Tibial nerve (tissue), 4 donors: ENCODE measurements at regions not wholly inside any gene's neighbourhood (a gene's known extent, or its start where the extent isn't known, plus 50 kb on each side); places are given as distances from the start of the nearest gene placed in this dataset.

Experiments
- DNase-seq, 2 donors: peaks; one replicate each; pipeline ENCODE4 v3.0.0-alpha.2; 2019; ENCODE audit warnings: low spot score in 2 of 2
- H3K27ac ChIP-seq, 4 donors: fragments of 200-600 bp; sonication (generic) in 3 of 4; one replicate each; pipeline ENCODE4 v1.5.1; 2017 to 2019; ENCODE audit warnings: mild to moderate bottlenecking in 1 of 4
- H3K27me3 ChIP-seq, 2 donors: fragments of 200-600 bp; sonication (generic) in 1 of 2; one replicate each; pipeline versions ENCODE4 v1.5.1 to v1.6.0; 2017 to 2019
- H3K36me3 ChIP-seq, 3 donors: fragments of 200-600 bp; sonication (generic); one replicate each; pipeline ENCODE4 v1.5.1; 2018 to 2019
- H3K4me1 ChIP-seq, 4 donors: fragments of 200-600 bp; sonication (generic) in 3 of 4; one replicate each; pipeline ENCODE4 v1.5.1; 2017 to 2019
- H3K4me3 ChIP-seq, 4 donors: fragments of 200-600 bp; sonication (generic) in 3 of 4; one replicate each; pipeline ENCODE4 v1.5.1; 2017 to 2019; ENCODE audit warnings: mild to moderate bottlenecking in 1 of 4, moderate library complexity in 1 of 4
- H3K9me3 ChIP-seq, 4 donors: fragments of 200-600 bp; sonication (generic) in 3 of 4; one replicate each; pipeline ENCODE4 v1.5.1; 2017 to 2019
- EP300 ChIP-seq, 2 donors: sonication (generic); formaldehyde crosslinking; IDR thresholded peaks; one replicate each; pipeline ENCODE4 v1.6.1; 2017; ENCODE audit warnings: antibody characterized with exemption in 2 of 2, mild to moderate bottlenecking in 1 of 2
- POLR2A ChIP-seq, 2 donors: fragments of 450-650 bp; IDR thresholded peaks; one replicate each; pipeline ENCODE4 v1.6.1; 2017; ENCODE audit warnings: antibody characterized with exemption in 2 of 2, mild to moderate bottlenecking in 2 of 2, moderate library complexity in 2 of 2
- WGBS, 2 donors: methylation state at CpG; one replicate each; pipeline ENCODE4 v1.1.5; 2018; 5-methylcytosine and 5-hydroxymethylcytosine counted together
- TF ChIP-seq, protein P1 (sequence below), 5 experiments: fragments of 200-600 bp in 3 of 5; fragments of 450-650 bp in 2 of 5; sonication (generic) in 3 of 5; IDR thresholded peaks; one replicate each; pipeline ENCODE4 v1.5.1; 2016 to 2019; ENCODE audit warnings: antibody characterized with exemption in 5 of 5, mild to moderate bottlenecking in 3 of 5, moderate library complexity in 2 of 5

DNA sequence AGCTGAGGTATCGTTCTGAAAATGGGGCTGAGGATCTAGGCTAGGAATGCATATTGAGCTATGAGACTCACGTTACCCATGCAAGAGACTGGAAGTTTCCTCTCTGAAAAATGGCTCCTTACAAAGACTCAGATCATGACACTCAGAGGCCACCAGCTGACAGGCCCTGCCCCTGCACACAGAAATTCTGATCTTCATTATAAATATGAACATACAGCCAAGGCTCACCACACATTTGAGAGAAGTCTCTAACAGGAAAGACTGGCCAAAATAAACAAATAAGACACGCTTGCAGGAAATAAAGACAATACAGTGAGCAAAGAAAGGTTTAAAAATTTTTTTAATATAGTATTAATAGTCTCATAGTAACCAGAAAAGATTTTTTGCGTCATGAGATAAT, 365.9 kb downstream of the NFIB start:
- Histone ChIP-seq H3K9me3 (no peaks in the 10 kb centered on the region), H3K27me3 (no peaks in the 10 kb centered on the region), H3K36me3 (no peaks in the 10 kb centered on the region), H3K27ac (no peak overlapping the region), H3K4me1 (no peaks in the 10 kb centered on the region), H3K4me3 (no peak overlapping the region)
- TF ChIP-seq EP300 (IDR thresholded peaks at IDR 0.05) = no peak
- TF ChIP-seq, protein P1, sequence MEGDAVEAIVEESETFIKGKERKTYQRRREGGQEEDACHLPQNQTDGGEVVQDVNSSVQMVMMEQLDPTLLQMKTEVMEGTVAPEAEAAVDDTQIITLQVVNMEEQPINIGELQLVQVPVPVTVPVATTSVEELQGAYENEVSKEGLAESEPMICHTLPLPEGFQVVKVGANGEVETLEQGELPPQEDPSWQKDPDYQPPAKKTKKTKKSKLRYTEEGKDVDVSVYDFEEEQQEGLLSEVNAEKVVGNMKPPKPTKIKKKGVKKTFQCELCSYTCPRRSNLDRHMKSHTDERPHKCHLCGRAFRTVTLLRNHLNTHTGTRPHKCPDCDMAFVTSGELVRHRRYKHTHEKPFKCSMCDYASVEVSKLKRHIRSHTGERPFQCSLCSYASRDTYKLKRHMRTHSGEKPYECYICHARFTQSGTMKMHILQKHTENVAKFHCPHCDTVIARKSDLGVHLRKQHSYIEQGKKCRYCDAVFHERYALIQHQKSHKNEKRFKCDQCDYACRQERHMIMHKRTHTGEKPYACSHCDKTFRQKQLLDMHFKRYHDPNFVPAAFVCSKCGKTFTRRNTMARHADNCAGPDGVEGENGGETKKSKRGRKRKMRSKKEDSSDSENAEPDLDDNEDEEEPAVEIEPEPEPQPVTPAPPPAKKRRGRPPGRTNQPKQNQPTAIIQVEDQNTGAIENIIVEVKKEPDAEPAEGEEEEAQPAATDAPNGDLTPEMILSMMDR (IDR thresholded peaks at IDR 0.05) = no peak
- DNase-seq = no peak
- WGBS, 2 donors = 70 to 76% methylated on average over 4 of the region's 4 CpGs

DNA sequence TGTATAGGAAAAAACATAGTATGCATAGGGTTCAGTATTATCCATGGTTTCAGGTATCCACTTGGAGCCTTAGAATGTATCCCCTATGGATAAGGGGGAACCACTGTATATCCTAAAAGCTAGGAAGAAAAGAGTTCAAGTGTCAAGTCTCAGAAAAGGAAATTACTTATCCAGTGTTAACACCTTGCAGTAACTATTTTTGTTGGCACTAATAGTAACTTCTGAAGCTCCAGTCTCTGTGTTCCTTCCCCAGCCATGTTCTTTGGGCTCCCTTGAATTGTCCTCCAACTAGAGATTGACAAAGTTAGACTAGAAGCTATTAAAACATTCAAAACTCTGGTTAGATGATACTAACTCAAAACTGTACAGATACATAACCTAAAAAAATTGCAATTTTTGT, 370.8 kb downstream of the NFIB start:
- DNase-seq = no peak
- no peak overlapping the region for H3K4me3 ChIP-seq
- H3K9me3 ChIP-seq = no peaks in the 10 kb centered on the region
- H3K4me1 ChIP-seq = peaks cover 0 to 22% (median 9%) of the 10 kb centered on the region in 4 donors
- no peaks in the 10 kb centered on the region for H3K36me3 ChIP-seq
- TF ChIP-seq, protein P1 (IDR thresholded peaks at IDR 0.05) = no peak
- TF ChIP-seq POLR2A (IDR thresholded peaks at IDR 0.05) (no peak), EP300 (IDR thresholded peaks at IDR 0.05) (no peak)
- H3K27me3 ChIP-seq = no peaks in the 10 kb centered on the region
- H3K27ac ChIP-seq = no peak overlapping the region

DNA sequence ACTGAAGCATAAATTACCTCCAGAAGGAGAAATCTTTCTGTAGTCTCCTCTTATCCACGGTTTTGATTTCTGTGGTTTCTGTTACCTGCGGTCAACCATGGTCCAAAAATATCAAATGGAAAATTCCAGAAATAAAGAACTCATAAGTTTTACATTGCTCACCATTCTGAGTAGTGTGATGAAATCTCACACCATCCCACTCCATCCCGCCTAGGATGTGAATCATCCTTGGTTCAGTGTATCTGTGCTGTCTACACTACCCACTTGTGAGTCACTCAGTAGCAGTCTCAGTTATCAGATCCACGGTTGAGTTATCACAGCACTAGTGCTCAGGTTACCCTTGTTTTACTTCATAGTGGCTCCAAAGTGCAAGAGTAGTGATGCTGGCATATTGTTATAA, 371.2 kb downstream of the NFIB start:
- Histone ChIP-seq H3K9me3 (no peaks in the 10 kb centered on the region), H3K36me3 (no peaks in the 10 kb centered on the region), H3K27me3 (no peaks in the 10 kb centered on the region), H3K4me1 (peaks cover 0 to 27% (median 10%) of the 10 kb centered on the region in 4 donors), H3K27ac (no peak overlapping the region), H3K4me3 (no peak overlapping the region)
- WGBS, 2 donors = 72 to 79% methylated on average over 4 of the region's 4 CpGs
- TF ChIP-seq EP300 (IDR thresholded peaks at IDR 0.05) (no peak), POLR2A (IDR thresholded peaks at IDR 0.05) (no peak)
- TF ChIP-seq, protein P1 (IDR thresholded peaks at IDR 0.05) = no peak
- no peak for DNase-seq

DNA sequence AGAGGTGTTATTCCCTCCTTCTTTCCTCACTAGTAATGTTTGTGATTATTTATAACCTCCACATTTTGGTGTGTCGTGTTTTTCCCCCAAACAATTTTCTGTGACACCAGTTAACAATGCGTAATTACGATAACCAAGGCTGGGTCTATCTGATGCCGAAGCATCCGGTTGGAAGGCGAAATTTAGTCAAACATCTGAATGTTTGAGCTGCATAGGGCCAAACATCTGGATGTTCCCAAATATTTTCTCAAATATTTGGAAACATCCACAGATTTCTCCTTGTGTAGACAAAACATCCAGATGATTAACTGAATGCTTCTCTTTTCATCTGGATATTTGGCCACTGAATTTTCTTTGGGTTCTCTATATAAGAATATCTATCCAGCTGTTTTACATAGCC, 371.7 kb downstream of the NFIB start:
- 81 to 86% methylated on average over 6 of the region's 6 CpGs for WGBS, 2 donors
- TF ChIP-seq POLR2A (IDR thresholded peaks at IDR 0.05) = no peak
- no peak for TF ChIP-seq EP300 (IDR thresholded peaks at IDR 0.05)
- TF ChIP-seq, protein P1 (IDR thresholded peaks at IDR 0.05) = no peak
- peaks cover 0 to 27% (median 10%) of the 10 kb centered on the region in 4 donors for H3K4me1 ChIP-seq
- no peaks in the 10 kb centered on the region for H3K36me3 ChIP-seq
- H3K4me3 ChIP-seq = no peak overlapping the region
- DNase-seq = no peak
- H3K27me3 ChIP-seq = no peaks in the 10 kb centered on the region
- H3K27ac ChIP-seq = no peak overlapping the region
- H3K9me3 ChIP-seq = no peaks in the 10 kb centered on the region

DNA sequence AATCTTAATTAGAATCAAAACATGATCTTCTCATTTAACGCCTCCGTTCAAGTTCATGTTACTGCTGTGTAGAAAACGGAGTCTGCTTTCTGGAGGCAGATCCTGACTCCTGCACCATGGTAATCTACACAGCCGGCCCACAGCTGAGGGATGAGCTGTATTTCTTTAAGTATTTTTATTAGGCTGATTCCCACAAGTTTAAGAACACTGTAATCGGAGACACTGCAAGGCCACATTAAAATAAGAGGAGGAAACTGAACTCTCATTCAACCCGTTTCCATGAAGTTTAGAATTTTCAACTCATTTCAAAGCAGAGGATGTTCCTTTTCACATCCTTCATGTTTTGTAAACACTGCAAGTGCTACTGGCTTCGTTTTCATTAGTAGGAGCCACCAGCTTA, 372.2 kb downstream of the NFIB start:
- no peaks in the 10 kb centered on the region for H3K27me3 ChIP-seq
- no peak overlapping the region for H3K4me3 ChIP-seq
- 35 to 61% methylated on average over 7 of the region's 7 CpGs for WGBS, 2 donors
- H3K4me1 ChIP-seq = peaks cover 0 to 27% (median 10%) of the 10 kb centered on the region in 4 donors
- TF ChIP-seq, protein P1 (IDR thresholded peaks at IDR 0.05) = no peak
- no peak for TF ChIP-seq POLR2A (IDR thresholded peaks at IDR 0.05)
- TF ChIP-seq EP300 (IDR thresholded peaks at IDR 0.05) = no peak
- no peaks in the 10 kb centered on the region for H3K9me3 ChIP-seq
- H3K27ac ChIP-seq = no peak overlapping the region
- H3K36me3 ChIP-seq = no peaks in the 10 kb centered on the region
- DNase-seq = no peak
